ENCODE measurements at regions not wholly inside any gene's neighbourhood (a gene's known extent, or its start where the extent isn't known, plus 50 kb on each side); places are given as distances from the start of the nearest gene placed in this dataset.

- no peak for TF ChIP-seq CTCF (IDR thresholded peaks at IDR 0.05; ENCODE audit: poor library complexity, severe bottlenecking)
- TF ChIP-seq EZH2 (IDR thresholded peaks at IDR 0.05; ENCODE audit: borderline replicate concordance, insufficient read depth, low read length, poor library complexity, severe bottlenecking) = no peak
- TF ChIP-seq SMC3 (conservative IDR thresholded peaks at IDR 0.05; ENCODE audit: poor library complexity) = no peak
Observed at GRCh38 chr12:24631676-24632426, 317.1 kb downstream of the BCAT1 start.
